HUDEP-2 (cell line): ENCODE measurements at regions not wholly inside any gene's neighbourhood (a gene's known extent, or its start where the extent isn't known, plus 50 kb on each side); places are given as distances from the start of the nearest gene placed in this dataset.
"Not testable (repeated sequence)": the region's sequence is repeated elsewhere in the genome, so short reads cannot be mapped to it uniquely, and the experiment has no call there.

Experiments
- DNase-seq, 76 experiments: peaks; one replicate each; lab custom pipeline; 2025; ENCODE audit not compliant: unreplicated experiment in 76 of 76; lab: John Stamatoyannopoulos, UW

GRCh38 chr15:59792359-59792758, 103.2 kb upstream of the BNIP2 start:
- no peak for DNase-seq

GRCh38 chr15:59791755-59792154, 102.6 kb upstream of the BNIP2 start:
- DNase-seq: no peak

DNA sequence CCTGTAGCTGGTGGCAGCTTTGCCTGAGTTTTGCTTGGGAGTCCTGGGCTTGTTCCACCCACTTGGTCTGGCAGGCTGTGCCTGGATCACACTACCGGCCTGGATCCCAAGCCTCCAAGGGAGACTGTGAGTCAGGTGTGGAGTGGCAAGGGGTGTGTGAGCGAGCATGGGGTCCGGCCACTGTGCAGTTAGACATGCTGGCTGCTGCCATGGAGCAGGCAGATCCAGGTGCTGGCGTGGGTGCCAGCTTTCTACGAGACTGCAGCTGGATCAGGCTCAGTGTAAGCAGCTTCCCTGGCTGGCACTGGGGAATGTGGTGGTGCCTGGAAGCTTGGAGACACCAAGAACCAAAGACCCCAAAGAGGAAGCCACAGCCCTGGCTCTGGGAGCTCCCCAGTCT, 102.0 kb upstream of the BNIP2 start:
- DNase-seq: no peak

DNA sequence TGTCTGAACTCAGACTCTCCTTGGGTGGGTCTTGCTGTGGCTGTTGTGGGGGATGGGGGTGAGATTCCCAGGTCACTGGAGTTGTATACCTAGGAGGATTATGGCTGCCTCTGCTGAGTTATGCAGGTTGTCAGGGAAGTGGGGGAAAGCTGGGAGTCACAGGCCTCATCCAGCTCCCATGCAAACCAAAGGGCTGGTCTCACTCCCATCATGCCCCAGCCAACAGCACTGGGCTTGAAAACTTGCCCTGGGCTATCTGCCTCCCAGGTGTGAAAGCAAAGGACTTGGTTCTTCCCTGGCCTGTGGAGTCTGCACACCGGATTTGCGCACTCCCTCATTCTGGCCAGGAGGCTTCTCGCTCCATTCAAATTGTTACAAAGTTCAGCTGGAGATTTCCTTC, 97.3 kb upstream of the BNIP2 start:
- not testable (repeated sequence) for DNase-seq

DNA sequence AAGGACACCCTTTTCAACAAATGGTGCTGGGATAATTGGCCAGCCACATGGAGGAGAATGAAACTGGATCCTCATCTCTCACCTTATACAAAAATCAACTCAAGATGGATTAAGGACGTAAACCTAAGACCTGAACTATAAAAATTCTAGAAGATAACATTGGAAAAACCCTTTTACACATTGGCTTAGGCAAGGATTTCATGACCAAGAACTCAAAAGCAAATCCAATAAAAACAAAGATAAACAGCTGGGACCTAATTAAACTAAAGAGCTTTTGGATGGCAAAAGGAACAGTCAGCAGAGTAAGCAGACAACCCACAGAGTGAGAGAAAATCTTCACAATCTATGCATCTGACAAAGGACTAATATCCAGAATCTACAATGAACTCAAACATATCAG, 96.9 kb upstream of the BNIP2 start:
- not testable (repeated sequence) for DNase-seq

- not testable (repeated sequence) for DNase-seq
These were observed 94.8 kb upstream of the BNIP2 start for GRCh38 chr15:59783774-59784520.

DNA sequence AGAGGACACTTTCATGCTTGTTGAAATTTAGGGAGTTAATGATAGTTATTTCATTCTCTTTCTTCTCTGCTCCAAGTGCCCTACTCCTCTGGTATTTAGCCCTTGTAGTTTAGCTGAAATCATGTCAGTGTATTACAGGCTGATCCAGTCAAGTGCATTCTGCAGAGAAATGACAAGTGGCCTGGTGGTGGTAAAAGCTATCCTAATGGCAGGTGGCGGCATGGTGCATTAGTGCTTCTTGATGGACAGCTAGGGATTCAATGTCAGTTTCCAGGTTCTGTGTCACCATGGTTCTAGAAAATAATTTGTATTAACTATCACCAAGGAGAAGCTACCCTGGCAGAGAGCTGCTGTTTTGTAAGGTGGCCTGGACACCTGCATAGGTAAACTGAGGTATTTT, 90.0 kb upstream of the BNIP2 start:
- DNase-seq: no peak

DNA sequence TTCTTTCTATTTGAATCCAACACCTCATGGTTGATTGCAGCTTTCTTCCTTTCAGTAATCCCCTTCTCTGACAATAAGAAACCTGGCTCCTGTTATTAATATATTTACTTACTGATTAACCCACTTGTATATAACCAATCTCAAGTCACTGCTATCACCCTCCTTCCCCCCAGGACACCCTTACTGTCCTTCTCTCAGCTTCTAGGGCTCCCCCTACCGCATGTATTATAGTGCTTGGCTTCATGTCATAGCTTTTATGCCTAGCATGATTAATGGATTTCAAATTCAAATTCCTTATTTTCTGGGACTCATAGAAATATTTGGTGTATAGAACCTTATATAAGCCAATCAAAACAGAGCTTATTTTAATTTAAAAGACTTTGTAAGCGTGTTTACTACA, 75.7 kb upstream of the BNIP2 start:
- DNase-seq: peak in 5 of 76 experiments; percentile 1 to 16 (median 15)

DNA sequence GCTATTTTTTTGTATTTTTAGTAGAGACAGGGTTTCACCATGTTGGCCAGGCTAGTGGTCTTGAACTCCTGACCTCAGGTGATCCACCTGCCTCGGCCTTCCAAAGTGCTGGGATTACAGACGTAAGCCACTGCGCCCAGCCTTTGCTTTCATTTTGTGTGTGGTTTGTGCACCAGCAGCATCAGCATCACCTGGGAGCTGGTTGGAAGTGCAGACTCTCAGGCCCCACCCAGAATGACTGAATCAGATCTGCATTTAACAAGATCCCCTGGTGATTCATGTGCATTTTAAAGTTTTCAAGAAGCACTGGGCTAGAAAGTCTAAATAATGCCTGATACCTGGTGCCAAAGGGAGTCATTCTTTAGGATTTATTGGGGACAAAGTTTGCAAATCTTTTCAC, 73.4 kb upstream of the BNIP2 start:
- DNase-seq: no peak

- not testable (repeated sequence) for DNase-seq
These were observed 71.1 kb upstream of the BNIP2 start for GRCh38 chr15:59760256-59760655.

GRCh38 chr15:59751552-59752413, 62.7 kb upstream of the BNIP2 start:
- no peak for DNase-seq

DNA sequence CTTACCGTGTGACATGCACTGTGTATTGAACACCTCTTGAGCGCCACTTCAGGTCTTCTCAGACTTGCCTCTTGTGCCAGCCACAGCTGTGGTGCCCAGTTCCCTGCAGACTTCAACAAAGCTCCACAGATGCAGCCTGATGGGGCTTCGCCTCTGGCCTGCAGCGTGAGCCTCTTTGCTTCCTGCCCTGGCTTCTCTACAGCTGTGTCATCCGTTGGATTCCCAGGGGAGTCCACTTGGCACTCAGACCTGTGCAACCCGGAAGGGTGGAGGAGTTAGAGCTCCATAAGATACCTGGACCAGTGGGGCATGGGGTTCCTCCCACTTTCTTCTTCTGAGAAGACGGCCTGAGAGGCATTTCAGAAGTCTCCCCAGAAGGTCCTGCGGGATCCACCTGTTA, 57.7 kb upstream of the BNIP2 start:
- no peak for DNase-seq

DNA sequence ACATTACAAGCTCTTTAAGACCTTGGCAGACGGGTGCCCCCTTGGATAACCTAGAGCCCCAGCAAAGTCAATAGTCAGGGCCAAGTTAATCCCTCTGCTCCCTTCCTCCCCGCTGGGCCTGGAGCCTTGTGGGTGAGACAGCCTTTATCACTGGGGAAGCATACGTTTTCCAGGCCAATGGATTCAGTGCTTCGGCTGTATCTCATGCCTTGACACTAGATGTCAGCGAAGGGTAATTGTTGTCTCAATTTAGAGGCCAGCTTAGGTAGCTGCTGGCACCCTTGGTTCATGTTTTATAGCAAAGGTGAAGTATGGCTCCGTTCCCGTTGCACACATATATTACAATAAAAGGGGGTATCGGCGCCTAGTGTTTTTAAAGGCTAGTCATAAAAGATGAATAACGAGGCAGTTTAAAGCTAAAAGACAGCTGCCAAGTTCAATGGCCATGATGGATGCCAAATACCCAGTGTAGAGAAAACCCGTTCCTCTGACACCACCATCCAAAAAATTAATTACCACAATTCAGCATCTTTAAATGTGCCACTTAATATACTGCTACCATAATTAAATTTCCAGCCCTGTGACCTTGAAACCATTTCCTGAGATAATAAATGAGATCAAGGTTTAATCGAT, 52.3 kb upstream of the BNIP2 start:
- peak in 8 of 76 experiments; percentile 2 to 31 (median 13) for DNase-seq

- no peak for DNase-seq
These were observed 50.6 kb upstream of the BNIP2 start for GRCh38 chr15:59739557-59740186.
